Breast epithelium (tissue), 4 donors: ENCODE measurements at regions not wholly inside any gene's neighbourhood (a gene's known extent, or its start where the extent isn't known, plus 50 kb on each side); places are given as distances from the start of the nearest gene placed in this dataset.

Experiments
- DNase-seq, 2 donors: peaks; one replicate each; pipeline ENCODE4 v3.0.0-alpha.2; 2019; ENCODE audit warnings: low spot score in 2 of 2
- H3K27ac ChIP-seq, 2 donors: fragments of 200-600 bp; sonication (generic) in 1 of 2; one replicate each; pipeline ENCODE4 v1.5.1; 2016 to 2019; ENCODE audit warnings: mild to moderate bottlenecking in 1 of 2
- H3K27me3 ChIP-seq, 2 donors: fragments of 200-600 bp; sonication (generic) in 1 of 2; one replicate each; pipeline versions ENCODE4 v1.5.1 to v1.6.0; 2017 to 2019; ENCODE audit warnings: control low read depth in 1 of 2, mild to moderate bottlenecking in 1 of 2
- H3K36me3 ChIP-seq: fragments of 200-600 bp; one replicate; pipeline ENCODE4 v1.5.1; 2019
- H3K4me1 ChIP-seq, 2 donors: fragments of 200-600 bp; sonication (generic); one replicate each; pipeline ENCODE4 v1.5.1; 2016 to 2019; ENCODE audit warnings: control low read depth in 1 of 2
- H3K4me3 ChIP-seq, 3 donors: fragments of 200-600 bp; sonication (generic); 1 replicate in 2 of 3; 2 replicates in 1 of 3; pipeline ENCODE4 v1.5.1; 2016 to 2019; ENCODE audit warnings: mild to moderate bottlenecking in 3 of 3, moderate library complexity in 2 of 3
- H3K9me3 ChIP-seq, 2 donors: fragments of 200-600 bp; sonication (generic) in 1 of 2; one replicate each; pipeline ENCODE4 v1.5.1; 2016 to 2019; ENCODE audit warnings: control low read depth in 1 of 2
- POLR2A ChIP-seq: fragments of 450-650 bp; IDR thresholded peaks from one replicate; pipeline ENCODE4 v1.6.1; 2016; ENCODE audit warnings: antibody characterized with exemption, mild to moderate bottlenecking, moderate library complexity
- POLR2AphosphoS5 ChIP-seq, 3 donors: sonication (generic); formaldehyde crosslinking; IDR thresholded peaks; one replicate each; pipeline ENCODE4 v1.6.1; 2017; ENCODE audit warnings: antibody characterized with exemption in 3 of 3
- intact Hi-C: fragments of 100-400 bp; cut with DNase I; formaldehyde crosslinking; loops from one replicate; pipeline ENCODE4 v1.15.1; 2023; ENCODE audit warnings: low total_unique reads
- TF ChIP-seq, protein P1 (sequence below), 3 donors: fragments of 450-650 bp; IDR thresholded peaks; one replicate each; pipeline ENCODE4 v1.5.1; 2016 to 2017; ENCODE audit warnings: antibody characterized with exemption in 3 of 3, mild to moderate bottlenecking in 3 of 3, moderate library complexity in 3 of 3

DNA sequence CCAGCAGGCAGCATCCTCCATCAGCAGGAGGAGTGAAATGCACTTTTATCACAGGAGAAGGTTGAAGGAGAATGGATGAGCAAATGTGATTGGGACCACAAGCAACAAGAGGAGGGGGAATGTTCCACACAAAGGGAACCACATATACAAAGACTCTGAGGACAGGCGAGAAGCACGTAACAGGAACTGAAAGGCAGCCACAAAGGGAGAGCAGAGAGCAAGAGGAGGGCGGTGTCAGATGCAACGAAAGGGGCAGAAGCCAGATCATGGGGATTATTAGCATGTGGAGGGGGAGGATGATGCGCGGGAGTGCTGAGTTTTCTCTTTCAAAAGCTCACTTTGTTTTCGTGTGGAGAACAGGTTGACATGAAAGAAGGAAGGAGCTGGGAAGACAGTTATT is 241.1 kb downstream of the SPTSSA start:
- H3K27ac ChIP-seq = no peak overlapping the region
- no peak overlapping the region for H3K4me3 ChIP-seq
- H3K27me3 ChIP-seq = no peaks in the 10 kb centered on the region
- intact Hi-C loops = no loop called here
- DNase-seq = no peak
- TF ChIP-seq POLR2AphosphoS5 (IDR thresholded peaks at IDR 0.05) = no peak
- TF ChIP-seq, protein P1, sequence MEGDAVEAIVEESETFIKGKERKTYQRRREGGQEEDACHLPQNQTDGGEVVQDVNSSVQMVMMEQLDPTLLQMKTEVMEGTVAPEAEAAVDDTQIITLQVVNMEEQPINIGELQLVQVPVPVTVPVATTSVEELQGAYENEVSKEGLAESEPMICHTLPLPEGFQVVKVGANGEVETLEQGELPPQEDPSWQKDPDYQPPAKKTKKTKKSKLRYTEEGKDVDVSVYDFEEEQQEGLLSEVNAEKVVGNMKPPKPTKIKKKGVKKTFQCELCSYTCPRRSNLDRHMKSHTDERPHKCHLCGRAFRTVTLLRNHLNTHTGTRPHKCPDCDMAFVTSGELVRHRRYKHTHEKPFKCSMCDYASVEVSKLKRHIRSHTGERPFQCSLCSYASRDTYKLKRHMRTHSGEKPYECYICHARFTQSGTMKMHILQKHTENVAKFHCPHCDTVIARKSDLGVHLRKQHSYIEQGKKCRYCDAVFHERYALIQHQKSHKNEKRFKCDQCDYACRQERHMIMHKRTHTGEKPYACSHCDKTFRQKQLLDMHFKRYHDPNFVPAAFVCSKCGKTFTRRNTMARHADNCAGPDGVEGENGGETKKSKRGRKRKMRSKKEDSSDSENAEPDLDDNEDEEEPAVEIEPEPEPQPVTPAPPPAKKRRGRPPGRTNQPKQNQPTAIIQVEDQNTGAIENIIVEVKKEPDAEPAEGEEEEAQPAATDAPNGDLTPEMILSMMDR (IDR thresholded peaks at IDR 0.05) = no peak
- TF ChIP-seq POLR2A = no peak
- H3K4me1 ChIP-seq = no peaks in the 10 kb centered on the region
- no peaks in the 10 kb centered on the region for H3K36me3 ChIP-seq
- H3K9me3 ChIP-seq = no peaks in the 10 kb centered on the region

DNA sequence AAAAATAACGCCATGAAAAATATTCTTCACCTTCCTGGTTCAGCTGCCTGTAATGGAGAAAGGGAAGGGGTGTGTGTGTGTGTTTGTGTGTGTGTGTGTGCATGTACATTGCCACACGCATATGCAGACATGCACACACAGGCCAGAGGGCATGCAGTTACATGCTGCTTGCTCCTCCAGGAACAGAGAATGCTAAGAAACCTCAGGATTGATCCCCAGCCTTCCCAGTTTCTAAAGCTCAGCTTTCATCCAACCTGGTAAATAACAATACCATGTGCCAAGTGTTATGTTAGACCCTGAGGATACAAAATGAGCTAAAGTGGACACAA is 241.7 kb downstream of the SPTSSA start:
- intact Hi-C loops = no loop called here

DNA sequence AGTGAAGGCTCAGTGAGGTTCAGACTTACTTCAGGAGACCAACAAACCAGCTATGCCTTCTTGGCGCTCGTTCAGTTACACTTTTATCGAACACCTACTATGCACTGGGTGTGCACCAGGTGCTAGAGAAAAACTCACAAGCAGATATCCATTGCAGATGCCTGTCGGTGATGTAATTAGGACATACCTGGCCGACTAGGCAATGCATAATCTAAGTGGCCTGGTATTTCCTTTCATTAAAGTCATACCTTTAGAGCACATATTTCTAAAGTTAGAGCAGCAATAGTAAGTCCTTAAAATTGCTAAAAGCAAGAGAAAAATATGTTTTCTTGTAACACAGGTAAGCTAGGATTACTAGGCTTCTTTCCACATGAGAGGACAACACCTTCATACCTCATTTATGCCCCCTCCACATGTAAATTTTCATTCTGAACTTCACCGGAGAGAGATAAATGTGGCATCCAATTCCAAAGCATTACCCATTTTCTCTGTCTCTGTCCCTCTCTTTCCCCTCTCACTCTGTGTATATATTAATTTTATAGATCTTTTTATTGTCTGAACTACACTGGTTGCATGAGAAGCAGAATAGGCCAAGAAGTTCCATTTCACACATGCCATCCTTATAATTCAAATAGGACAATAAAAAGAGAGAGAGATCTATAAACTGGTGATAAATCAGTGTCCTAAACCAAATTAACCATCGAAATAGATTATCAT is 242.2 kb downstream of the SPTSSA start:
- no peak for DNase-seq
- no peak for TF ChIP-seq POLR2A
- TF ChIP-seq, protein P1 (IDR thresholded peaks at IDR 0.05) = no peak
- TF ChIP-seq POLR2AphosphoS5 (IDR thresholded peaks at IDR 0.05) = no peak
- Histone ChIP-seq H3K4me1 (no peaks in the 10 kb centered on the region), H3K4me3 (no peak overlapping the region), H3K36me3 (no peaks in the 10 kb centered on the region), H3K27ac (no peak overlapping the region), H3K27me3 (no peaks in the 10 kb centered on the region), H3K9me3 (no peaks in the 10 kb centered on the region)
- intact Hi-C loops = no loop called here

More for the DNA sequence above, 241.7 kb downstream of the SPTSSA start:
- Histone ChIP-seq H3K4me1 (no peaks in the 10 kb centered on the region), H3K27me3 (no peaks in the 10 kb centered on the region), H3K4me3 (no peak overlapping the region), H3K27ac (no peak overlapping the region), H3K36me3 (no peaks in the 10 kb centered on the region), H3K9me3 (no peaks in the 10 kb centered on the region)
- DNase-seq = no peak
- TF ChIP-seq POLR2A (no peak), POLR2AphosphoS5 (IDR thresholded peaks at IDR 0.05) (no peak)
- TF ChIP-seq, protein P1 (IDR thresholded peaks at IDR 0.05) = no peak

DNA sequence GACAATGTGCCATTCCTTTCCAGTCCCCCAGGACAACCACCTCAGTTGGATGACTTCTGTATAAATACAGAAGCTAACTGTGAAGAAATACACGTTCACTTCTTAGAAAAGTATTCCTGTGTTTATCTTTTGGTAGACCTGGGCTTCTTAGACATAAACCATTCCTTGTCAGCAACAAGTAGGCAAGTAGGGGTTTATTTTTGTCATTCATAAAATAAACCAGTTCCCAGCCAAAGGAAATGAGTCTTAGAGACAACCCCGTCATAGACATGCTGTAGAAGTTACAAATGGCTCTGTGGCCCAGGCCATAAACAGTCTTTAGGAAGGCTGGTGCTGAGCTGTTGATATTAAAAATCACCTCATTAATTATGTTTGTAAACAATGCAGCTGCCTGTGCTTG is 243.2 kb downstream of the SPTSSA start:
- Histone ChIP-seq H3K36me3 (no peaks in the 10 kb centered on the region), H3K27ac (no peak overlapping the region), H3K9me3 (no peaks in the 10 kb centered on the region), H3K4me1 (no peaks in the 10 kb centered on the region), H3K27me3 (no peaks in the 10 kb centered on the region), H3K4me3 (no peak overlapping the region)
- DNase-seq = no peak
- intact Hi-C loops = no loop called here
- TF ChIP-seq POLR2AphosphoS5 (IDR thresholded peaks at IDR 0.05) = no peak
- TF ChIP-seq, protein P1 (IDR thresholded peaks at IDR 0.05) = no peak
- no peak for TF ChIP-seq POLR2A

DNA sequence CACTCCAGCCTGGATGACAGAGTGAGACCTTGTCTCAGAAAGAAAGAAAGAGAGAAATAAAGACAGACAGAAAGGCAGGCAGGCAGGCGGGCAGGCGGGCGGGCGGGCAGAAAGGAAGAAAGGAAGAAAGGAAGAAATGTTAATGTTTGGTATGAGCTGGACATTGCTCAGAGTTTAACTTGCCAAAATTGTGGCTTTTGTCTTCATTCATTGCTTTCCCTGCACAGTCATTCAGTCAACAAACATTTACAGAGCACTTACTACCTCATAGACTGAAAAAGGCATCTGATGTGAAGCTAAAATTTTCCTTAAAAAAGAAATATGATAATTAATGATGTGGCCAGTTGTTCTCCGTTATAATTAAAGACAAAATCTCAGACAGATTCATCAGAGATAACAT is 247.1 kb downstream of the SPTSSA start:
- intact Hi-C loops = no loop called here
- no peaks in the 10 kb centered on the region for H3K27me3 ChIP-seq
- TF ChIP-seq, protein P1 (IDR thresholded peaks at IDR 0.05) = no peak
- TF ChIP-seq POLR2AphosphoS5 (IDR thresholded peaks at IDR 0.05) (no peak), POLR2A (no peak)
- H3K27ac ChIP-seq = no peak overlapping the region
- no peaks in the 10 kb centered on the region for H3K36me3 ChIP-seq
- no peak overlapping the region for H3K4me3 ChIP-seq
- H3K9me3 ChIP-seq = no peaks in the 10 kb centered on the region
- H3K4me1 ChIP-seq = no peaks in the 10 kb centered on the region
- no peak for DNase-seq
